ENCODE measurements at regions not wholly inside any gene's neighbourhood (a gene's known extent, or its start where the extent isn't known, plus 50 kb on each side); places are given as distances from the start of the nearest gene placed in this dataset.
"Not testable (repeated sequence)": the region's sequence is repeated elsewhere in the genome, so short reads cannot be mapped to it uniquely, and the experiment has no call there.

DNA sequence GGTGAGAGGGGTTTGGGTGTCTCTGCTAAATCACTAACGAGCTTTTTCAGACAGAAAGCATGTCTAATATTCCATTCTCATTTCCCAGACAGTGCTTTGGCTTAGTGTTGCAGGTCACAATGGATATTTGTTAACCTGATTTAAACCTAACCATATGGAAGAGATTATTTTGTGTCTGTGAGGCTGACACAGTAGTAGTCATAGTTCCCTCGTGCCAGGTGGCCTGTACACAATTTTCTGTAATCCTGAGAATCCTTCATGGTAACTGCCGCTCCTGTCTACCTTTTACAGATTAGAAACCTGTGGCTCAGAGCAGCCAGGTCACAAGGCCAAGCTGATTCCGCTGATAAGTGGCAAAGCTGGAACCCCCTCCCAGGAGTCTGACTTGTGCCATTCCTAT lies 79.4 kb downstream of the TRIM43 start:
- not testable (repeated sequence) for H3K4me3 ChIP-seq (ENCODE audit: low read depth, low read length); H3K9me3 ChIP-seq (ENCODE audit: control insufficient read depth, insufficient read depth, low read length); H3K4me1 ChIP-seq (ENCODE audit: control insufficient read depth, insufficient read depth, low read length); H3K27me3 ChIP-seq (ENCODE audit: control insufficient read depth, insufficient read depth, low read length); H3K36me3 ChIP-seq (ENCODE audit: control insufficient read depth, insufficient read depth, low read length); H3K9ac ChIP-seq (ENCODE audit: low read depth, low read length)

DNA sequence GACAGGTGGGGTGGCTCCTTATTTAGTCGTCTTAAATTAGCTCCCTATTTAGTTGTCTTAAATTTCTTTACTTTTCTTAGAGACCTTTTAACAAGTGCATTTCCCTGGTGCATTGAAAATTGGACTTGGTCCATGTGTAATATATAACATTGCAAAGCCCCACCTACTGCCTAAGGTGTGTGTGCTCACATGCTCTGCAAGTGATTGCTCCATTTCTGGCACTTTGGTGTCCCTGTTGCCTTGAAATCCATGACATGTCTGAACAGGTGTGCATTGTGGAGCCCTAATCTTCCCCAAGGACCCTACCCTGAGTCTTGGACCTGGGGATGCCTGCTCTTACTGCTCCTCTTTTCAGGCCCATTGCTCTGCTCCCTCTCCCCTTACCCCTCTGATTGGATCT lies 80.2 kb downstream of the TRIM43 start:
- not testable (repeated sequence) for H3K36me3 ChIP-seq (ENCODE audit: control insufficient read depth, insufficient read depth, low read length); H3K9me3 ChIP-seq (ENCODE audit: control insufficient read depth, insufficient read depth, low read length); H3K27me3 ChIP-seq (ENCODE audit: control insufficient read depth, insufficient read depth, low read length); H3K4me3 ChIP-seq (ENCODE audit: low read depth, low read length); H3K9ac ChIP-seq (ENCODE audit: low read depth, low read length); H3K4me1 ChIP-seq (ENCODE audit: control insufficient read depth, insufficient read depth, low read length)

DNA sequence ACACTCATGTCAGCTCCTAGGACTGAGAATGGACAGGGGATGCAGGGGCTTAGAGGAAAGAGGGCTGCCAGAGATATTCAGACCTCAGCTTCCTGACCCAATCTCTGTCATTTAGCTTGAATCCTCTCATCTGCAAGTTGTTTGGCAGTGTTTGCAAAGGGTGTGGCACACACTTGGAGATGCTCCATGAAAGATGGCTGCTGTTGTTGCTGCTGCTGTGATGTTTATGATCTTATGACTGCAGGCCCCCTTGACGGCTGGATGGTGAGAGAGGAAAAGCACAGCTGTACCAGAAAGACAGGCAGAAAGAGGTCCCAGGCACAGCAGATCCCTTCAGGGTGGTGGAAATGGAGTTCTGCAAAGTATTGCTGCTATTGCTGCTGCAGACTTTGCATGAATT lies 80.7 kb downstream of the TRIM43 start:
- H3K9ac ChIP-seq (ENCODE audit: low read depth, low read length); H3K9me3 ChIP-seq (ENCODE audit: control insufficient read depth, insufficient read depth, low read length); H3K27me3 ChIP-seq (ENCODE audit: control insufficient read depth, insufficient read depth, low read length); H3K36me3 ChIP-seq (ENCODE audit: control insufficient read depth, insufficient read depth, low read length); H3K4me3 ChIP-seq (ENCODE audit: low read depth, low read length); H3K4me1 ChIP-seq (ENCODE audit: control insufficient read depth, insufficient read depth, low read length): not testable (repeated sequence)

DNA sequence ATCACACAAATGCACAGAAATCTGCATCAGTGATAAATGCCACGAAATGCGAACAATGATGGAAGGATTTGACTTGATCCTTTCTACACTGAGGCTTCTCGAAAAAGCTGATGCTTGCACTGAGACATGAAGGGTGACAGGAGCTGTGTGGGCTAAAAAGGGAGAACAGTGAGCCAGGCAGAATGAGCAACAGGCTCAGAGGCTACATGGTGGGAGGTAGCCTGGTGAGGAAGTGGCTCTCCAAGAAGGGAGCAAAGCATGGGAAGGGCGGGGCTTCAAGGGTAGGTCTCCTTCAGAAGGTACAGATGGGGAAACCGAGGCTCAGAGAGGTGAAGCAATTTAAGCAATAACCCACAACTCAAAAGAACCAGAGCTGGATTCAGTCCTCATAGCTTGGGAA lies 82.4 kb downstream of the TRIM43 start:
- Histone ChIP-seq H3K36me3 (ENCODE audit: control insufficient read depth, insufficient read depth, low read length) (no peaks in the 10 kb centered on the region), H3K4me1 (ENCODE audit: control insufficient read depth, insufficient read depth, low read length) (no peaks in the 10 kb centered on the region), H3K9ac (ENCODE audit: low read depth, low read length) (no peak overlapping the region), H3K4me3 (ENCODE audit: low read depth, low read length) (no peak overlapping the region), H3K27me3 (ENCODE audit: control insufficient read depth, insufficient read depth, low read length) (peaks cover 7% of the 10 kb centered on the region), H3K9me3 (ENCODE audit: control insufficient read depth, insufficient read depth, low read length) (no peaks in the 10 kb centered on the region)

DNA sequence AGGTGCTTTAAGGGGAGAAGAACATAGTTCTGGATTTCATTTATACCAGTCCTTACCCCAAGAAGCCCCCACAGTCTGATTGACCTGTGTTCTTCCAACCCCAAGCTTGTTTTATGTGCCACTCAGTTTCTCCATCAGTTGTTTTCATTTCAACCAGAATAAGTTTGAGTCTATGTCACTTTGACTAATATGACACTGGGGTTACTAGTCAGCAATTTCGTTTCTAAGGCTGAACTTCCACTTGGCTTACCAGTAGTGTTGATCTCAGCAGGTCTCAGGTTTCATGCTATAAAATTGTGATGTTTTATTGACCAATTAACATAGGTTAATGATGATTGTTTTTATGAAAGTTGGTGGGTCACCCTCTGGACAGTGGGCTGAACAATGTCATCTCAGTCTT lies 84.8 kb downstream of the TRIM43 start:
- not testable (repeated sequence) for H3K9ac ChIP-seq (ENCODE audit: low read depth, low read length); H3K4me3 ChIP-seq (ENCODE audit: low read depth, low read length); H3K9me3 ChIP-seq (ENCODE audit: control insufficient read depth, insufficient read depth, low read length); H3K36me3 ChIP-seq (ENCODE audit: control insufficient read depth, insufficient read depth, low read length); H3K4me1 ChIP-seq (ENCODE audit: control insufficient read depth, insufficient read depth, low read length)
- peaks cover 24% of the 10 kb centered on the region for H3K27me3 ChIP-seq (ENCODE audit: control insufficient read depth, insufficient read depth, low read length)

DNA sequence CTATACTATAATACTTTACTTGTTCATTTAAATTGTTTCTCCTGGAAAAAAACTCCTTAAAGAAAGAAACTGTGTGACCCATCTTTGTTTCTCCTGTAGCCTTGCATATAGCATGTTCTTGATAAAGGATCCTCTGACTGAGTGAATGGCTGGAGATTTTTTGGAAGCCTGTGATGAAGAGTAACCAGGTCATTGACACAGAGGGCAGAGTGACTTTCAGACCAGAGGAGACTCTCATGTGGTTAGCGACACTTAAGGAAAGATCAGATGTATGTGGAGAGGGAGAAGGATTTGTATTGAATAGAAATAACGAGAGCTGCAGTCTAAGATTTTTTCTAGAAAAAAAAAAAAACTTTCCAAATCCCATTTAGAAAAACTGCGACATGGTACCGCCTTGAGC lies 85.5 kb downstream of the TRIM43 start:
- no peaks in the 10 kb centered on the region for H3K9me3 ChIP-seq (ENCODE audit: control insufficient read depth, insufficient read depth, low read length)
- no peaks in the 10 kb centered on the region for H3K36me3 ChIP-seq (ENCODE audit: control insufficient read depth, insufficient read depth, low read length)
- no peak overlapping the region for H3K9ac ChIP-seq (ENCODE audit: low read depth, low read length)
- no peak overlapping the region for H3K4me3 ChIP-seq (ENCODE audit: low read depth, low read length)
- peaks cover 2% of the 10 kb centered on the region for H3K4me1 ChIP-seq (ENCODE audit: control insufficient read depth, insufficient read depth, low read length)
- H3K27me3 ChIP-seq (ENCODE audit: control insufficient read depth, insufficient read depth, low read length): peaks cover 31% of the 10 kb centered on the region

DNA sequence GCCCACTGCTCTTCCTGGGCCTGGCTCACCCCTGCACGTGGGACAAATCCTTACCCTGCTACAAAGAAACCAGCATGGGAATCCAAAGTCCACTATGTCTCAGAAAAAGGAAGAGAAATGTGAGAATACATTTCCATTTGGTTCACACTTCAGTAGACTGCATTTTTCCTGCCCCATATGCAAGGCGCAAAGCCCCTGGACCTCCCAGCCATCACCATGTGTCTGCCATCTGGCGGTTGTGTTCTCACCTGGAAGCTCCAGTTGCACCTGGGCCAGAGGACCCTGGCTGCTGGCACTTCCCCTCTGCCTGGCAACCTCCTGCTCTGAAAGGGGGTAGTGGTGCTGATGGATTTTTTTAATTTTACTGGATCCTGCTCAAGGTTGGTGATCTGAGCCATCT lies 86.0 kb downstream of the TRIM43 start:
- not testable (repeated sequence) for H3K9me3 ChIP-seq (ENCODE audit: control insufficient read depth, insufficient read depth, low read length); H3K36me3 ChIP-seq (ENCODE audit: control insufficient read depth, insufficient read depth, low read length); H3K9ac ChIP-seq (ENCODE audit: low read depth, low read length); H3K4me1 ChIP-seq (ENCODE audit: control insufficient read depth, insufficient read depth, low read length); H3K4me3 ChIP-seq (ENCODE audit: low read depth, low read length)
- peaks cover 32% of the 10 kb centered on the region for H3K27me3 ChIP-seq (ENCODE audit: control insufficient read depth, insufficient read depth, low read length)

DNA sequence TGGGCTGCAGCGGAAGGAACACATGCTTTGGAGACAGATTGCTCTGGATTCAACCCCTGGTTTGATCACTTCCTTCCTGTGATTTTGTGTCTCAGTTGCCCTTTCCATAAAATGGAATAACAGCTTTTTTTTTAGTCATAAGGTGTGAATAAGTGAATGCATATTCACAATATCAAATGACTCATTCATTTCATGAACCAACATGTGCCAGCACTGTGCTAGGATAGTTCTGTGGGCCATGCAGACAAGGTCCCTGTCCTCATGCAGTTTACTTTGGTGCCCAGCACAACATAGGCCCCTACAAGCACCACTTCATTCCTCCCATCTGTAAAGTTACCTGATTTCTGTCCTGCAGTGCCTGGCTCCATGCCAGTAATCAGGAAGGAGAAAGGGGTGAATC lies 89.4 kb downstream of the TRIM43 start:
- H3K9ac ChIP-seq (ENCODE audit: low read depth, low read length); H3K4me1 ChIP-seq (ENCODE audit: control insufficient read depth, insufficient read depth, low read length); H3K4me3 ChIP-seq (ENCODE audit: low read depth, low read length); H3K9me3 ChIP-seq (ENCODE audit: control insufficient read depth, insufficient read depth, low read length); H3K36me3 ChIP-seq (ENCODE audit: control insufficient read depth, insufficient read depth, low read length): not testable (repeated sequence)
- peaks cover 32% of the 10 kb centered on the region for H3K27me3 ChIP-seq (ENCODE audit: control insufficient read depth, insufficient read depth, low read length)

DNA sequence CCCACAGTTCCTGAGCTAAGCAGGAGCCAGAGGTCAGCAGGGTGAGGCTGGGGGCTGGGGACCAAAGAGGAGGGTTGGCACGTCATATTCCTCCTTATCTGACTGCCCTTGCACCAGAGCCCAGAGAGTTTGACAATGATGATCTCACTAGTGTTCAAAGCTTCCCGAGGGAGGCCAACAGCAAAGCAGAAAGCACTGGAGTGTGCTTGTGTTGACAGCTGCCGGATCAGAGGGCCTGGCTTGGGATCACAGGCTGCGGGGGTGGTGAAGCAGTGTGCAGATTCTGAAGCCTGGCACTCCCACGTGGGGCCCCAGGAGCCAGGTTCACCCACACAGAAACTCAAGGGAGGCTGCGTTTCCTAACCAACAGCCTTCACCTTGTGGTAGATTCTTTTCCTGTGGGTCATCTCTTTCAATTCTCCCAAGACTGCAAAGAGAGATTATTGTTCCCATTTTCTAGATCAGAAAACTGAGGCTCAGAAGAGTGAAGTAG lies 89.8 kb downstream of the TRIM43 start:
- H3K9ac ChIP-seq (ENCODE audit: low read depth, low read length); H3K9me3 ChIP-seq (ENCODE audit: control insufficient read depth, insufficient read depth, low read length); H3K36me3 ChIP-seq (ENCODE audit: control insufficient read depth, insufficient read depth, low read length); H3K4me3 ChIP-seq (ENCODE audit: low read depth, low read length); H3K4me1 ChIP-seq (ENCODE audit: control insufficient read depth, insufficient read depth, low read length): not testable (repeated sequence)
- peaks cover 31% of the 10 kb centered on the region for H3K27me3 ChIP-seq (ENCODE audit: control insufficient read depth, insufficient read depth, low read length)

DNA sequence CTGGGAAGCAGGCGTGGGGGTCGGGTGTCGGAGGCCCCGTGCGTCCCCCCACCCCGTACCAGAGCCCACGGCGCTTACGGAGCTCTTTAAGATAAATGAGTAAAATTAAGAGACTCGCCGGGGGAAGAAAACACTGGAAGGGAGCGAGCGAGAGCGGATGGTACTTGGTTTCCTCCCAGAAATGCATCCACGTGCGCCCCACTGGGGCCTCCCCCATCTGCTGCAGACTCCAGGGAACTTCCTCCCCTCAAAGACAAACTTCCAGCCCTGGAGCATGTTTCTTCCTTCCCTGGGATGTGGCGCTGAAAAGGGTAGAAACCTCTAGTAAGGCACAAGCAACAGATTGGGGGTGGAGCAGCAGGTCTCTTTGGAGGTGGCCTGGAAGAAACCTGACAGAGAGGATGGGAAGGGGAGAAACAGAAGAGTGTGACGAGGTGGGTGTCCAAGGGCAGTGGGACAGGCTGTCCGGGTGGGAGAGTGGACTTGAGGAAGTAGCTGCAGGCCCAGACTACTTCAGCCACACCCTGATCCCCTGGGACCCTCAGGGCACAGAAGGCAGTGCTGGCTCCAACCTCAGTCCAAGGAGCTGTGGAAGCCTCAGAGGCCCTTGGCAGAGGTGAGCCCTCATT lies 91.2 kb downstream of the TRIM43 start:
- H3K9me3 ChIP-seq (ENCODE audit: control insufficient read depth, insufficient read depth, low read length); H3K4me1 ChIP-seq (ENCODE audit: control insufficient read depth, insufficient read depth, low read length); H3K9ac ChIP-seq (ENCODE audit: low read depth, low read length); H3K36me3 ChIP-seq (ENCODE audit: control insufficient read depth, insufficient read depth, low read length): not testable (repeated sequence)
- H3K27me3 ChIP-seq (ENCODE audit: control insufficient read depth, insufficient read depth, low read length): peaks cover 31% of the 10 kb centered on the region
- H3K4me3 ChIP-seq (ENCODE audit: low read depth, low read length): peak overlapping the region; percentile 53

DNA sequence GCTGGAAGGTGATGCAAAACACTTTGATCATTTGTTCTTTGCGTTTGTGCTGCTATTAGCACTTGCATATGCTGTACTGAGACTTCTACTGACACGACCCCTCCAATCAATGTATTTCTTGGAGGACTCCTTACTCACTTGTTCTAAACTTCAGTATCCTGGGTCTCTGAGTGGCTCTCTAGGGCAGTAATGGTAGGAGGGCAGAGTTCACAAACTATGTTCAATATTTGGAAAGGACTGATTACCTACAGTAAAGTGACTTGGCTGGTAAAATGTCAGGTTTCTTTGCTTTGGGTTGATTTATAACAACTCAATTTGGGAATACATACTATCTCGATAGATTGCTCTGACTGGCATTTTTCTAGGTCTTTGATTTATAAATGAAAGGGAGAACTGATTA lies 93.7 kb downstream of the TRIM43 start:
- peaks cover 2% of the 10 kb centered on the region for H3K4me1 ChIP-seq (ENCODE audit: control insufficient read depth, insufficient read depth, low read length)

DNA sequence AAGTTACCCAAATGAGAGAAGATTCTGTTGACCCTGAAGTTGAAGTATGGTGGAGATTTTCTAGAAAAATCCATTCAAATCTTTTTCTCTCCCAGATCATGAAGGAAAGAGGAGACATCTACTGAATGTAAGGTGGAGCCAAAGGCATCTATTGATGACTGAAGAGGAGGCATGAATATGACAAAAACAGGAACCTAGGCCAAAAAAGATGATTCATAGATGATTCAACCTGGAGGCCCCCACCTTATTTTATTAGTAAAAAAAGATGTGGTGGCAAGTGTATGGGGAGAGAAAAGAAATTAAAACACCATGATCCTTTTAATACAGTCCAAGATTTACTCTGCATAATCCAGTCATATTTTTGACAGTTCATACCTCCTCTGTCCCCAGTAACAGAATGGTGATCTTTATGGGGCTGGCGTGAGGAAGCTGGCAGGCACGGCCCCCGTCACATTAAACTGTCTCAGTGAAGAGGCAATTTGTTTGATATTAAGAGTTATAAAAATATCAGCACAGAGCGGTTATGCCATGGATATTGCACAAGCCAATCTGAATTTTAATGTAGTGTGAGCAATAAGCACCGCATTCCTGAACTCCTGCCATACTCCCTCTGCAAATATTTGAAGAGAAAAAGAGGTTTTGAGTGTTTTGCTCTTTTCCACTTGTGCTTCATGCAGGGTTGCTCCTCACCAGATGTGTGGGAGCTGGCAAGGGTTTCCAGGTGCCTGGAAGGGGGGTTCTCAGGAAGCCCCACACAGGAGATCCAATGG lies 94.4 kb downstream of the TRIM43 start:
- H3K9ac ChIP-seq (ENCODE audit: low read depth, low read length); H3K9me3 ChIP-seq (ENCODE audit: control insufficient read depth, insufficient read depth, low read length); H3K4me1 ChIP-seq (ENCODE audit: control insufficient read depth, insufficient read depth, low read length); H3K4me3 ChIP-seq (ENCODE audit: low read depth, low read length); H3K36me3 ChIP-seq (ENCODE audit: control insufficient read depth, insufficient read depth, low read length): not testable (repeated sequence)
- peaks cover 14% of the 10 kb centered on the region for H3K27me3 ChIP-seq (ENCODE audit: control insufficient read depth, insufficient read depth, low read length)

More for the DNA sequence above, 93.7 kb downstream of the TRIM43 start:
- H3K4me3 ChIP-seq (ENCODE audit: low read depth, low read length): no peak overlapping the region
- H3K9ac ChIP-seq (ENCODE audit: low read depth, low read length): no peak overlapping the region
- peaks cover 21% of the 10 kb centered on the region for H3K27me3 ChIP-seq (ENCODE audit: control insufficient read depth, insufficient read depth, low read length)
- no peaks in the 10 kb centered on the region for H3K9me3 ChIP-seq (ENCODE audit: control insufficient read depth, insufficient read depth, low read length)
- no peaks in the 10 kb centered on the region for H3K36me3 ChIP-seq (ENCODE audit: control insufficient read depth, insufficient read depth, low read length)

All from iPS-15b (cell line).